ENCODE measurements at regions not wholly inside any gene's neighbourhood (a gene's known extent, or its start where the extent isn't known, plus 50 kb on each side); places are given as distances from the start of the nearest gene placed in this dataset.

- TF ChIP-seq POLR2AphosphoS5 (IDR thresholded peaks at IDR 0.05), result no peak
- TF ChIP-seq CTCF (IDR thresholded peaks at IDR 0.05), result no peak
- TF ChIP-seq POLR2A (IDR thresholded peaks at IDR 0.05), result no peak
Measured at GRCh38 chr4:127383666-127384065, 249.1 kb upstream of the INTU start.
